Osteoblast (primary cell): ENCODE measurements at regions not wholly inside any gene's neighbourhood (a gene's known extent, or its start where the extent isn't known, plus 50 kb on each side); places are given as distances from the start of the nearest gene placed in this dataset.
A peak's percentile ranks its signal among the peaks of the same experiment; 100 is the strongest.

Experiments
- DNase-seq: peaks from one replicate; pipeline ENCODE4 v3.0.0; 2011; ENCODE audit warnings: low spot score, mixed read lengths; ENCODE audit not compliant: insufficient read length; ENCODE audit errors: missing footprints
- H2AFZ ChIP-seq: 2 replicates; pipeline ENCODE4 v1.6.0; 2011; ENCODE audit warnings: mild to moderate bottlenecking, low read length
- H3K27ac ChIP-seq: 2 replicates; pipeline ENCODE4 v1.5.1; 2011; ENCODE audit warnings: mild to moderate bottlenecking, low read depth, low read length, moderate library complexity
- H3K27me3 ChIP-seq: 2 replicates; pipeline ENCODE4 v1.6.0; 2012; ENCODE audit warnings: mild to moderate bottlenecking, control low read depth, inconsistent platforms, low read length, moderate library complexity; ENCODE audit not compliant: insufficient read depth
- H3K36me3 ChIP-seq: 2 replicates; pipeline ENCODE4 v1.5.1; 2011; ENCODE audit warnings: mild to moderate bottlenecking, low read length, control low read depth, moderate library complexity; ENCODE audit not compliant: insufficient read depth
- H3K4me1 ChIP-seq: 2 replicates; pipeline ENCODE4 v1.5.1; 2011; ENCODE audit warnings: mild to moderate bottlenecking, low read length, control low read depth, moderate library complexity; ENCODE audit not compliant: insufficient read depth
- H3K4me2 ChIP-seq: 2 replicates; pipeline ENCODE4 v1.6.0; 2011; ENCODE audit warnings: mild to moderate bottlenecking, low read length; ENCODE audit not compliant: insufficient read depth
- H3K4me3 ChIP-seq: fragments of 200-600 bp; sonication (generic); 3 replicates; pipeline ENCODE4 v1.5.1; 2012; ENCODE audit warnings: mild to moderate bottlenecking, low read length, inconsistent platforms; ENCODE audit not compliant: insufficient read depth
- H3K79me2 ChIP-seq: 2 replicates; pipeline ENCODE4 v1.6.0; 2012; ENCODE audit warnings: mild to moderate bottlenecking, low read length, control low read depth, inconsistent platforms; ENCODE audit not compliant: insufficient read depth
- H3K9me3 ChIP-seq: 2 replicates; pipeline ENCODE4 v1.5.1; 2011; ENCODE audit warnings: low read depth, low read length, control low read depth
- H4K20me1 ChIP-seq: 2 replicates; pipeline ENCODE4 v1.6.0; 2012; ENCODE audit warnings: mild to moderate bottlenecking, low read length, control low read depth; ENCODE audit not compliant: insufficient read depth
- TF ChIP-seq, protein P1 (sequence below): IDR thresholded peaks from 2 replicates; pipeline ENCODE4 v1.5.1; 2011; ENCODE audit warnings: mild to moderate bottlenecking, low read depth, low read length, moderate library complexity; ENCODE audit errors: extremely low read depth

DNA sequence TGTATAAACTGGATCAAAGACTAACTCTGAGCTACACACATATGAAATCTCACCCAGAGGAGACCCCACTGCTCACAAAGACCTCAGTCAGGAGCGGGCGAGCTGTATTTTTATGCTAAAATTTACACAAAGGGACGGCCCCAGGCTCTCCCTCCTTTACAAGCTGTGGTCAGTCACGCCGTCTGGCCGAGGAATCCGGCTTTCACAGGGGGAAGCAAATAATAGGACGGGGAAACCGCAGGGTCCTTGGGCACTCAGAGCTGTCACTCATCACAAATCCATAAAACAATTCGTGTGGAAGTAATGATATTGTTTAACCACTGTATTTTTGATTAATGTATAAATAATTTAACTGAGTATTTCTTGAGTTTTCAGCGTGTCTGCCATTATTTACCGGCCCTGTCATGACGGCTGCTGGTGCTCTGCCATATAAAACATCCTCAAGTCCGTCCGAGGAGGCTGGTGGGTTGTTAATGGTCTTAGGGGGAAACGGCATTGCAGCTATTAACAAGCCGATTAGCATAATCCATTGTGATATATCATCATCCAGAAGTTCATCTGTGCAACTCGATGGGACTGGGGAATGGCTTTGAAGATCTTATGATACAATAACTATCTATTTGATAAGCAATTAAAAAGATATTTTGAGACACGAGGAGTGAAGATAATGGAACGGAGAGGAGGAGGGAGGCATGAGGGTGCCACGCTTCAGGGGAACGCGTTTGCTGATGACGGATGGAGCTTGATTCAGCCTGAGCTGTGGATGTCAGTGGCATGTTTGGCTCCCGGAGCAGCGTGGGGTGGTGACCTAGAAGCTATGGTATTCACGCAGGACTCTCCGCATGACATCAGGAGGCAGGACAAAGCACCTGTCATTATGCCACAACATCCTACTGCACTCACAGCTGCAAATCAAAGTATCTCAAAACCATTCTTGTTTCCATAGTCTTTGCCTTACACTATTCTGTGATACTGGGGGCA is 150.9 kb downstream of the SHOX start:
- no peaks in the 10 kb centered on the region for H3K79me2 ChIP-seq
- no peaks in the 10 kb centered on the region for H3K9me3 ChIP-seq
- no peaks in the 10 kb centered on the region for H3K4me1 ChIP-seq
- H3K27me3 ChIP-seq: no peaks in the 10 kb centered on the region
- H3K36me3 ChIP-seq: no peaks in the 10 kb centered on the region
- H3K27ac ChIP-seq: no peak overlapping the region
- no peak overlapping the region for H3K4me3 ChIP-seq
- no peak for DNase-seq
- no peaks in the 10 kb centered on the region for H4K20me1 ChIP-seq
- H3K4me2 ChIP-seq: peak overlapping the region; percentile 23
- peak overlapping the region; percentile 29 for H2AFZ ChIP-seq
- TF ChIP-seq, protein P1, sequence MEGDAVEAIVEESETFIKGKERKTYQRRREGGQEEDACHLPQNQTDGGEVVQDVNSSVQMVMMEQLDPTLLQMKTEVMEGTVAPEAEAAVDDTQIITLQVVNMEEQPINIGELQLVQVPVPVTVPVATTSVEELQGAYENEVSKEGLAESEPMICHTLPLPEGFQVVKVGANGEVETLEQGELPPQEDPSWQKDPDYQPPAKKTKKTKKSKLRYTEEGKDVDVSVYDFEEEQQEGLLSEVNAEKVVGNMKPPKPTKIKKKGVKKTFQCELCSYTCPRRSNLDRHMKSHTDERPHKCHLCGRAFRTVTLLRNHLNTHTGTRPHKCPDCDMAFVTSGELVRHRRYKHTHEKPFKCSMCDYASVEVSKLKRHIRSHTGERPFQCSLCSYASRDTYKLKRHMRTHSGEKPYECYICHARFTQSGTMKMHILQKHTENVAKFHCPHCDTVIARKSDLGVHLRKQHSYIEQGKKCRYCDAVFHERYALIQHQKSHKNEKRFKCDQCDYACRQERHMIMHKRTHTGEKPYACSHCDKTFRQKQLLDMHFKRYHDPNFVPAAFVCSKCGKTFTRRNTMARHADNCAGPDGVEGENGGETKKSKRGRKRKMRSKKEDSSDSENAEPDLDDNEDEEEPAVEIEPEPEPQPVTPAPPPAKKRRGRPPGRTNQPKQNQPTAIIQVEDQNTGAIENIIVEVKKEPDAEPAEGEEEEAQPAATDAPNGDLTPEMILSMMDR: no peak

GRCh38 chrX:776529-777230 is 146.1 kb downstream of the SHOX start:
- no peaks in the 10 kb centered on the region for H3K36me3 ChIP-seq
- H3K4me2 ChIP-seq: no peak overlapping the region
- no peaks in the 10 kb centered on the region for H3K9me3 ChIP-seq
- no peak overlapping the region for H3K27ac ChIP-seq
- H3K4me3 ChIP-seq: no peak overlapping the region
- peak; percentile 3 for DNase-seq
- TF ChIP-seq, protein P1: no peak
- H2AFZ ChIP-seq: no peak overlapping the region
- H3K4me1 ChIP-seq: no peaks in the 10 kb centered on the region
- H3K27me3 ChIP-seq: peaks cover 3% of the 10 kb centered on the region
- no peaks in the 10 kb centered on the region for H3K79me2 ChIP-seq
- no peaks in the 10 kb centered on the region for H4K20me1 ChIP-seq

DNA sequence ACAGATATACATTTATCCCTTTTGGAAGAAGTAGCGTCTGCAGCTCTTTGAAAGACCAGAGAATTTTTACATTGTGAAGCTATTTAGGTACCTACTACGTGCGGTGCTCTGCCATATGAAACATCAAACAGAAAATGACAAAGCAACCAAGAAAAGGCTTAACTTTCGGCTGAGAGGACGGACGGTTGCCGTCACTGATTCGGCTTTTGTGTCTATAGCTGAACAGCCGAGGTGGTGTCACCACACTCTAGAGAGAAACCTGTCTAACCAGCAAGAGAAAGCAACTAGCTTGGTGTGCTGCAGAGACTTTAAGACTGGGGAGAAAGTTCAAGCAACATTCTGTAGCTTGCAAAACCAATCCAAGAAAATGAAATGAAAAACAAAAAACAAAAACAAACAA is 145.5 kb downstream of the SHOX start:
- no peak for DNase-seq
- no peaks in the 10 kb centered on the region for H3K4me1 ChIP-seq
- TF ChIP-seq, protein P1: no peak
- no peaks in the 10 kb centered on the region for H3K36me3 ChIP-seq
- no peaks in the 10 kb centered on the region for H3K79me2 ChIP-seq
- no peak overlapping the region for H3K4me2 ChIP-seq
- H4K20me1 ChIP-seq: no peaks in the 10 kb centered on the region
- peaks cover 3% of the 10 kb centered on the region for H3K27me3 ChIP-seq
- no peaks in the 10 kb centered on the region for H3K9me3 ChIP-seq
- H2AFZ ChIP-seq: no peak overlapping the region
- no peak overlapping the region for H3K4me3 ChIP-seq
- H3K27ac ChIP-seq: no peak overlapping the region

DNA sequence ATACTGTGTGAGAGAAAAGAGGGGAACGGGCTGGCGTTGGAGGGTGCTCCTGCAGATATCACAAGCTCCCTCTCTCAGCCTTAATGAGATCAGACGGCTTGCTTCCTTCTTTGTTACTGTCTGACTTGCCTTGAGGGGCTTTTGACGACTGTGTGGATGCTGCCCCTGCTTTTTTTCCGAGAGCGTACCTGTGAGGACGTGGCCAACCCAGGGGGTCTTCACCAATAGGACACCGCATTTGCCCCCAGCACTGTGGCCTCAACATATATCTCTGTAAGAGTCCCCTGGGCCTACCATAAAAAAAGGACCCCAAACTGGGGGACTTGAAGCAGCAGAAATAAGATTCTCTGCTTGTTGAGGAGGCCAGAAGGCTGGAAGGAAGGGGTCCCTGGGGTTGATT is 143.9 kb downstream of the SHOX start:
- Histone ChIP-seq H3K27me3 (peaks cover 3% of the 10 kb centered on the region), H3K4me3 (no peak overlapping the region), H3K36me3 (no peaks in the 10 kb centered on the region), H3K79me2 (no peaks in the 10 kb centered on the region), H4K20me1 (no peaks in the 10 kb centered on the region), H3K27ac (no peak overlapping the region), H3K4me1 (no peaks in the 10 kb centered on the region), H3K4me2 (no peak overlapping the region), H3K9me3 (no peaks in the 10 kb centered on the region), H2AFZ (no peak overlapping the region)
- peak; percentile 37 for DNase-seq
- TF ChIP-seq, protein P1: no peak
